Right atrium auricular region (tissue), 2 donors: ENCODE measurements at regions not wholly inside any gene's neighbourhood (a gene's known extent, or its start where the extent isn't known, plus 50 kb on each side); places are given as distances from the start of the nearest gene placed in this dataset.

Experiments
- DNase-seq: peaks from one replicate; pipeline ENCODE4 v3.0.0-alpha.2; 2019; ENCODE audit warnings: low spot score
- H3K27ac ChIP-seq, 2 donors: fragments of 200-600 bp; sonication (generic); 1 replicate in 1 of 2; 2 replicates in 1 of 2; pipeline ENCODE4 v1.5.1; 2016 to 2019
- H3K27me3 ChIP-seq, 2 donors: fragments of 200-600 bp; sonication (generic); one replicate each; pipeline versions ENCODE4 v1.5.1 to v1.6.0; 2017 to 2019
- H3K36me3 ChIP-seq: fragments of 200-600 bp; sonication (generic); one replicate; pipeline ENCODE4 v1.5.1; 2016
- H3K4me1 ChIP-seq, 2 donors: fragments of 200-600 bp; sonication (generic); one replicate each; pipeline versions ENCODE4 v1.5.1 to v1.6.0; 2017 to 2019
- H3K4me3 ChIP-seq, 2 donors: fragments of 200-600 bp; sonication (generic); 1 replicate in 1 of 2; 2 replicates in 1 of 2; pipeline ENCODE4 v1.5.1; 2017 to 2019; ENCODE audit warnings: mild to moderate bottlenecking in 1 of 2, moderate library complexity in 1 of 2
- H3K9me3 ChIP-seq, 2 donors: fragments of 200-600 bp; sonication (generic); one replicate each; pipeline ENCODE4 v1.5.1; 2019
- TF ChIP-seq, protein P1 (sequence below), 2 donors: fragments of 200-600 bp; sonication (generic); IDR thresholded peaks; one replicate each; pipeline ENCODE4 v1.5.1; 2019; ENCODE audit warnings: antibody characterized with exemption in 2 of 2

DNA sequence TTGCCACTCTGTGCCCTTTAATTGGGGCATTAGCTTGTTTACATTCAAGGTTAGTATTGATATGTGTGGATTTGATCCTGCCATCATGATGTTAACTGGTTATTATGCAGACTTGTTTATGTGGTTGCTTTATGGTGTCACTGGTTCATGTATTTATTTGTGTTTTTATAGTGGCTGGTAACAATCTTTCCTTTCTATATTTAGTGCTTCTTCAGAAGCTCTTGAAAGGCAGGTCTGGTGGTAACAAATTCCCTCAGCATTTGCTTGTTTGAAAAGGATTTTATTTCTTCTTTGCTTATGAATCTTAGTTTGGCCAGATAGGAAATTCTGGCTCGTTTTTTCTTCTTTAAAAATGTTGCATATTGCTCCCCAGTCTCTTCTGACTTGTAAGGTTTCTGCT, 215.4 kb downstream of the ZC3H11B start:
- Histone ChIP-seq H3K9me3 (peaks cover 0 to 34% of the 10 kb centered on the region in 2 donors), H3K4me3 (no peak overlapping the region), H3K27ac (peak overlapping the region in 1 of 2 donors; percentile 19), H3K4me1 (no peaks in the 10 kb centered on the region), H3K36me3 (no peaks in the 10 kb centered on the region), H3K27me3 (no peaks in the 10 kb centered on the region)
- no peak for DNase-seq
- TF ChIP-seq, protein P1, sequence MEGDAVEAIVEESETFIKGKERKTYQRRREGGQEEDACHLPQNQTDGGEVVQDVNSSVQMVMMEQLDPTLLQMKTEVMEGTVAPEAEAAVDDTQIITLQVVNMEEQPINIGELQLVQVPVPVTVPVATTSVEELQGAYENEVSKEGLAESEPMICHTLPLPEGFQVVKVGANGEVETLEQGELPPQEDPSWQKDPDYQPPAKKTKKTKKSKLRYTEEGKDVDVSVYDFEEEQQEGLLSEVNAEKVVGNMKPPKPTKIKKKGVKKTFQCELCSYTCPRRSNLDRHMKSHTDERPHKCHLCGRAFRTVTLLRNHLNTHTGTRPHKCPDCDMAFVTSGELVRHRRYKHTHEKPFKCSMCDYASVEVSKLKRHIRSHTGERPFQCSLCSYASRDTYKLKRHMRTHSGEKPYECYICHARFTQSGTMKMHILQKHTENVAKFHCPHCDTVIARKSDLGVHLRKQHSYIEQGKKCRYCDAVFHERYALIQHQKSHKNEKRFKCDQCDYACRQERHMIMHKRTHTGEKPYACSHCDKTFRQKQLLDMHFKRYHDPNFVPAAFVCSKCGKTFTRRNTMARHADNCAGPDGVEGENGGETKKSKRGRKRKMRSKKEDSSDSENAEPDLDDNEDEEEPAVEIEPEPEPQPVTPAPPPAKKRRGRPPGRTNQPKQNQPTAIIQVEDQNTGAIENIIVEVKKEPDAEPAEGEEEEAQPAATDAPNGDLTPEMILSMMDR (IDR thresholded peaks at IDR 0.05) = no peak

DNA sequence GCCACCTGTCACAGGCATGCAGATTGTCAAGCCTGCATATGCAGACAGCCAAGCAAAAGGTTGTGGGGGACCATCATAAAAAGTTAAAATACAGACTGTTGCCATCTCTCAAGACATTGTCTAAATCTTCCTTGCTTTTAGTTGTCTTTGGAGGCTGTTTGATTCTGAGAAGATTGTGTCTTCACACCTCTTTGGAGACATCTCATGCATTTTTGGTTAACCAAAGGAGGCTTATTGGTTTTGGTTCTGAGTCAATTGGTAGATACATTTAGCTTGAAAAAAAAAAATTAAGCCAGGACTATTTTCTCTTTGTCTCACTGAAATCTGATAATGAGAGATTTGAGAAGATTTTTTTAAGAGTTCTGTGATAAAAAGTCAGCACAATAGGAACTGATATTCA, 217.6 kb downstream of the LYPLAL1 start:
- H3K27ac ChIP-seq = no peak overlapping the region
- TF ChIP-seq, protein P1 (IDR thresholded peaks at IDR 0.05) = no peak
- DNase-seq = no peak
- H3K4me1 ChIP-seq = no peaks in the 10 kb centered on the region
- H3K27me3 ChIP-seq = no peaks in the 10 kb centered on the region
- no peaks in the 10 kb centered on the region for H3K36me3 ChIP-seq
- no peak overlapping the region for H3K4me3 ChIP-seq
- H3K9me3 ChIP-seq = peaks cover 0 to 28% of the 10 kb centered on the region in 2 donors

DNA sequence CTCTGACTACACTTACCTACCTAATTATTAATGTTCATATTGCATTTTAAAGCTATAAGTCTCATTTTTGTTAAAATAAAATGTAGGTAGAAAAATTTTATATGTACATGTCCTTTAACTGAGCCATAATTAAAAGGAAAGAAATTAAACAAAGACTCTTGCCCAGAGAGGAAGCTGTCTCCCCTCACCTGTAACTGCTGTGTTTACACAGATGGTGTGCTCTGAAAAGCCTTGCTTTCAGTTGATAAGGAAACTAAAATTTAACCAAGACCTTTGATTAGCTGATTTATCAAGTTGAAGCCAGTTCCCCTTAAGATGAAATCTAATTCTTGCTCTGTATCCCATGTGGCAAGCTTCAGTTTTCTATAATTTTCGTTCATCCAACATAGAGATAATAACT, 213.5 kb downstream of the LYPLAL1 start:
- TF ChIP-seq, protein P1 (IDR thresholded peaks at IDR 0.05) = no peak
- no peak overlapping the region for H3K4me3 ChIP-seq
- H3K4me1 ChIP-seq = no peaks in the 10 kb centered on the region
- H3K27me3 ChIP-seq = no peaks in the 10 kb centered on the region
- no peaks in the 10 kb centered on the region for H3K36me3 ChIP-seq
- no peak overlapping the region for H3K27ac ChIP-seq
- DNase-seq = no peak
- H3K9me3 ChIP-seq = peaks cover 0 to 3% of the 10 kb centered on the region in 2 donors

DNA sequence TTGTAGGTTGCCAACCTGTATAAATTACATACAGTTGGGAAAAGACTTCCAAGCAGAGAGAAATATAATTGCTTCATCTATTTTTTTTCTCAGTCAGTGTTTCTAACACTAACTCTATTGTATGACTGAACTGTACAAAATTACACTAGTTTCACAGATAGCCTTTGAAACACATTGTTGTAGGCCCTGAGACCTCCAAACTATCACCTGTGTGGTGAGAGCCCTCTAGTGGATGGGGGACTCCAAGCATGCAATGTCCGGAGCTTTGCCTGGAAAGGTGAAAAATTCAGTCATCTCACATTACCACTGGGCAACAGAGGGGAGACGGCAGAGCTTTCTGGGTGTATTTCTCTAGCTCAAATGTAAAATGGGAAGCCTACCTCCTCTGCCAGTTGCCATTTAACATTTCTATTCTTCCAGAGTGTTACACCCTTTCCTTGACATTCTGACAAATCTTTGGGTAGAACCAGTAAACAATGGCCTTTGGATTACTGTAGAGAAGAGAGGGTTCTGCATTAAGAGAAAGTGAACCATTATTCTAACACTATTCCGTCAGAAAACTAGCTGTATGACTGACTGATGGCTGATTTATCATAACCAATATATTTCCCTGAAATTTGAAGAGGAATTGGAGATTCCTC, 212.2 kb downstream of the LYPLAL1 start:
- H3K4me3 ChIP-seq = no peak overlapping the region
- TF ChIP-seq, protein P1 (IDR thresholded peaks at IDR 0.05) = peak; percentile 35 to 71
- H3K27me3 ChIP-seq = no peaks in the 10 kb centered on the region
- H3K4me1 ChIP-seq = no peaks in the 10 kb centered on the region
- no peaks in the 10 kb centered on the region for H3K9me3 ChIP-seq
- DNase-seq = no peak
- no peaks in the 10 kb centered on the region for H3K36me3 ChIP-seq
- no peak overlapping the region for H3K27ac ChIP-seq

DNA sequence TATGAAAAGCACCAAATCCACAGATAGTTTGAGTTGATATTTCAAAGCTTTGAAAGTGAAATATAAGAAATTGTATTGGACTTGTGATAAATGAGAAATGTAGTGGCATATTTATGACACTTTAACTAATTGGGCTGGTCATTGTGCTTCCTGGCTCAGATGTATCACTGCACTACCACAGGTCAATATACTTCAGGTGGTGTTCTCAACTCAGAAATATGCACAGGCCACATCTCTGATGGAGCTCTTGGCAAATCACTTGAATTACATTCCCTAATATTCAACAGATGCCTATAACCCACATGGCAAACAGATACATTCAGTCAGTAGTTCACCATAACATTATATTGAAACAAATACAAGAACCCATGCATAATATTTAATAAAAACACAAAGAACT, 209.6 kb downstream of the LYPLAL1 start:
- Histone ChIP-seq H3K4me1 (no peaks in the 10 kb centered on the region), H3K4me3 (no peak overlapping the region), H3K36me3 (no peaks in the 10 kb centered on the region), H3K9me3 (no peaks in the 10 kb centered on the region), H3K27me3 (no peaks in the 10 kb centered on the region), H3K27ac (no peak overlapping the region)
- DNase-seq = no peak
- TF ChIP-seq, protein P1 (IDR thresholded peaks at IDR 0.05) = no peak

DNA sequence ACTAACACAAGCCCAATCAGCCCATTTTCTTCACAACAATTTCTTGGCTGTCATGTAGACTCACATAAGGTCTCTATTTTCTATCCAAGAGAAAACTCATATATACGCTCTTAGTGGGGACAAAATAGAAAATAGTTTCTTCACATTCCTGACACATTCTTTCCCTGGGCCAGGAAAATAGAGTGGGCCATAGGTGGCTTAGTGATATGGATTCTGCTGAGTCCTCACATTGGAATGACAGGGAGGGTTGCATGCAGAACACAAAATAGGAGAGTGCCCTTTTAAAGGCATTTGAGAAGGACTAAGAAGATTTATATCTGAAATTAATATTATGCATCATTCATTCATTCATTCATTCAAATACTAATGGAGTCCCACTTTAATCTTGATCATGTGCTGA, 207.7 kb downstream of the LYPLAL1 start:
- Histone ChIP-seq H3K4me3 (no peak overlapping the region), H3K9me3 (no peaks in the 10 kb centered on the region), H3K27ac (no peak overlapping the region), H3K36me3 (no peaks in the 10 kb centered on the region), H3K27me3 (no peaks in the 10 kb centered on the region), H3K4me1 (no peaks in the 10 kb centered on the region)
- TF ChIP-seq, protein P1 (IDR thresholded peaks at IDR 0.05) = no peak
- no peak for DNase-seq
